ENCODE measurements at regions not wholly inside any gene's neighbourhood (a gene's known extent, or its start where the extent isn't known, plus 50 kb on each side); places are given as distances from the start of the nearest gene placed in this dataset.

DNA sequence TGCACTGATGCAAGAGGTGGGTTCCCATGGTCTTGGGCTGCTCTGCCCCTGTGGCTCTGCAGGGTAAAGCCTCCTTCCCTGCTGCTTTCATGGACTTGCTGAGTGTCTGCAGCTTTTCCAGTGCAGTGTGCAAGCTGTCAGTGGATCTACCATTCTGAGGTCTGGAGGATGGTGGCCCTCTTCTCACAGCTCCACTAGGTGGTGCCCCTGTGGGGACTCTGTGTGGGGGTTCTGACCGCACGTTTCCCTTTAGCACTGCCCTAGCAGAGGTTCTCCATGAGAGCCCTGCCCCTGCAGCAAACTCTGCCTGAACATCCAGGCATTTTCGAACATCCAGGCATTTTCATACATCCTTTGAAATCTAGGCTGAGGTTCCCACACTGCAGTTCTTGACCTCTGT lies 329.8 kb upstream of the NAALADL2 start:
- TF ChIP-seq POLR2A (IDR thresholded peaks at IDR 0.05), result no peak
- TF ChIP-seq, protein P1, sequence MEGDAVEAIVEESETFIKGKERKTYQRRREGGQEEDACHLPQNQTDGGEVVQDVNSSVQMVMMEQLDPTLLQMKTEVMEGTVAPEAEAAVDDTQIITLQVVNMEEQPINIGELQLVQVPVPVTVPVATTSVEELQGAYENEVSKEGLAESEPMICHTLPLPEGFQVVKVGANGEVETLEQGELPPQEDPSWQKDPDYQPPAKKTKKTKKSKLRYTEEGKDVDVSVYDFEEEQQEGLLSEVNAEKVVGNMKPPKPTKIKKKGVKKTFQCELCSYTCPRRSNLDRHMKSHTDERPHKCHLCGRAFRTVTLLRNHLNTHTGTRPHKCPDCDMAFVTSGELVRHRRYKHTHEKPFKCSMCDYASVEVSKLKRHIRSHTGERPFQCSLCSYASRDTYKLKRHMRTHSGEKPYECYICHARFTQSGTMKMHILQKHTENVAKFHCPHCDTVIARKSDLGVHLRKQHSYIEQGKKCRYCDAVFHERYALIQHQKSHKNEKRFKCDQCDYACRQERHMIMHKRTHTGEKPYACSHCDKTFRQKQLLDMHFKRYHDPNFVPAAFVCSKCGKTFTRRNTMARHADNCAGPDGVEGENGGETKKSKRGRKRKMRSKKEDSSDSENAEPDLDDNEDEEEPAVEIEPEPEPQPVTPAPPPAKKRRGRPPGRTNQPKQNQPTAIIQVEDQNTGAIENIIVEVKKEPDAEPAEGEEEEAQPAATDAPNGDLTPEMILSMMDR (IDR thresholded peaks at IDR 0.05 in 4 of 5, conservative IDR thresholded peaks at IDR 0.05 in 1 of 5), result no peak

Measured in gastrocnemius medialis (tissue), 4 donors.